NCI-H1092 (cell line): ENCODE measurements at regions not wholly inside any gene's neighbourhood (a gene's known extent, or its start where the extent isn't known, plus 50 kb on each side); places are given as distances from the start of the nearest gene placed in this dataset.
A peak's percentile ranks its signal among the peaks of the same experiment; 100 is the strongest.
"Not testable (repeated sequence)": the region's sequence is repeated elsewhere in the genome, so short reads cannot be mapped to it uniquely, and the experiment has no call there.

Source experiments
- DNase-seq: peaks from one replicate; lab custom pipeline; 2025; lab: John Stamatoyannopoulos, UW

DNA sequence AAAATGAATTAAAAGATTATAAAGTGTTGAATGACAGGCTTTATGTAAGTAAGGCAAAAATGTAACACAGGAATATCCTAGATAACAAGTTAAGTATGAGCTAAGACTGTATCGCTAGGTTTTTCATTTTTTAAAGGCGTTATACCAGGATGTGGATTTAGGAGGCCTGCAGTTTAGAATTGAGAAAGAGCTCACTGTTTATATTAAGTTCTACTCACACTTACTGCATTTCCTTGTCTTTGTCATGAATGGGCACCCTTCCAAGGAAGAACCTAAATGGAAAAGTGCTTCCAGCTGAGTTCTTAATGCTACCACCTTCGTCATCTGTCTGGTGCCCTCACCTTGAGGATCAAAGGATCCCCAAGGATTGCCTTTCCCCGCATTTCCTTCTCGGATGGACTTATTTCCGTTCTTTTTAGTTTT, 148.7 kb downstream of the SOX4 start:
- no peak for DNase-seq

DNA sequence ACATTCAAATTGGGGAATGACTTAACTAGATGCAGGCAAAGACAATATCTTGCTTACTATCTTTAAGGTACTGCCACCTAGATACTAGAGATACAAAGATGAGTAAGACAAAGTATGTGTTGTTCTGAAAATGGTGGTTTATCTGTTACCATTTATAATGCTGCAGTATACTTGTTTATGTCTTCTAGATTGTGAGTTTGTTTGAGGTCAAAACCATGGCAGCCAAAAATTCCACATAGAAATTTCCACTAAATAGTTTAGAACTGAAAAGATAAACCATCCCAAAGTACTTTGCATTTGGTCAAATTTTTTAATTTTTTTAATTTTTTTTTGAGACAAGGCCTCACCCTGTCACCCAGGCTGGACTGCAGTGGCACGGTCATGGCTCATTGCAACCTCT, 150.8 kb downstream of the SOX4 start:
- no peak for DNase-seq

DNA sequence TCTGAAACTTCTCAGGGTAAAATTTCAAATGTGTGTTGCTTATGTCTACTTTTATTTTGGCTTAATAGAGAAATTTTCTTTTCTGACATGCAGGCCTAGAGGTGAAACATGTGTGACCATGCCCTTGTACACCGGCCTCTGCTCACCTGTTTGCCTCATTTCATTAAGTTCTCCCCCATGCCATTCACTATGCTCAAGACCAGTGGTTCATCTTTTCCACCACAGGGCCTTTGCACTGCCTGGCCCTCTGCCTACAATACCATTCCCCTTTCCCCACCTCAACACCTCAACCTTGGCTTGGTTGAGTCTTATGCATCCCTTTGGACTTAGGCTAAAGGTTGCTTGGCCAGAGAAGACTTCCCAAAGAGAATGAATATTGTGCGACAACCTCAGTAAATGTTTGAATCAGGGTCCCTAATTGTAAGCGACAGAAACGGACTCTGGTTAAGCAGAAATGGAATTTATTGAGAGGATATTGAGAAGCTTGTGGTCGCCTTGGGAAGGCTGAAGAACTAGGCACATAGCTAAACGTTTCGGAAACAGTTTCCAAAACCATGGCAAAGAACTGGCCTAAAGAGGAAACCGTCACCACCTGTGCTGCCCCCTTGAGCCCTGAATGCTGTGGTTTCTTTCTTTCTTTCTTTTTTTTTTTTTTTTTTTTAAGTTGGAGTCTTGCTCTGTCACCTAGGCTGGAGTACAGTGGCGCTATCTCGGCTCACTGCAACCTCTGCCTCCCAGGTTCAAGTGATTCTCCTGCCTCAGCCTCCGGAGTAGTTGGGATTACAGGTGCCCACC, 152.2 kb downstream of the SOX4 start:
- no peak for DNase-seq

DNA sequence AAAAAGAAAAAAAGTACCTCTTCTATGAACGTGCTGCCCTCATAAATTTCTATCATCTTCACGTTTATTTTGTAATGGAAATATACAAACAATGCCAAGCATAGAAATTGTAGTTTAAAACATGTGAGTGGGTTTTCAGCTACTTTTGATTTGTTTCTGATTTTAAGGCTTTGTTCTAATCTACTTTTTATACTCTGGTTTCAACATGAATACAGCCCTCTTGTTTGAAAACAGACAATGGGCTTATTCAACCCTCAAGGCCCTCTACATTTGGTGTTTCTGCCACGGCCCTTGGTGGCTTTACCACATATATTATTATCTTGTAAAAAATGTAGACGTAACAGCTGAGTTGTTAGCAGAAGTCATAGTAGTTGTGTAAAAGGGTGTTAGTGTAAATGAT, 153.9 kb downstream of the SOX4 start:
- DNase-seq, result no peak

DNA sequence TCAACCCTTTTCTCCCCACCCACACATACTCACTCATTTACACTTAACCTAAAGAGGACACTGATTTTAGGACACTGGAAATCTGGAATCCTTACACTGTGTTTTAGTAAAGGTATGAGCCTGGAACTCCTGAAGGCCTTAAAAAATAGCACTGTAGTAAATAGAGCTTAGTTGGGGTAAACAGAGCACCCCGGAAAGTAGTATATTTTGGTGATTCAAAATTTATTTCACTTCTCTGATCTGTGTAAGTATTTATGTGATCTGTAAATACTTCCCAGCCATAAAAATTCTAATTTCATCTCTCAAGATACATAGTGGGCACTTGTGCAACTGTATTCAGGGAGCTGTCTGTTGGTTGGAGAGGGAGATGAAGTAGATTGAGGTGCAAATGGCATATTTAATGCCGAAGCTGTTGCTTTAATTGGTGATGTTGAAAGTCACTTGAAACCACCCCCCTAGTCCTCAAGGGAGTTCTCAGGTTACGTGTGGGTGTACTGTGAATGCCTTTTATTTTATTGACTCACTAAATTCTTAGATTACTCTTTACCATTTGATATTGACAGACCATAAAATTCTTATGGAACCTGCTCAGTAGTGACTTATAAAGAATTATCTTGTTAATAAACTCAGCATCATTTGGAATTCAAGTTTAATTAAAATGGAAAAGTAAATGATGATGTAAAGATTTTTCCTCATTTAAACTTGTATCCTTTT, 154.9 kb downstream of the SOX4 start:
- DNase-seq, result peak; percentile 68

DNA sequence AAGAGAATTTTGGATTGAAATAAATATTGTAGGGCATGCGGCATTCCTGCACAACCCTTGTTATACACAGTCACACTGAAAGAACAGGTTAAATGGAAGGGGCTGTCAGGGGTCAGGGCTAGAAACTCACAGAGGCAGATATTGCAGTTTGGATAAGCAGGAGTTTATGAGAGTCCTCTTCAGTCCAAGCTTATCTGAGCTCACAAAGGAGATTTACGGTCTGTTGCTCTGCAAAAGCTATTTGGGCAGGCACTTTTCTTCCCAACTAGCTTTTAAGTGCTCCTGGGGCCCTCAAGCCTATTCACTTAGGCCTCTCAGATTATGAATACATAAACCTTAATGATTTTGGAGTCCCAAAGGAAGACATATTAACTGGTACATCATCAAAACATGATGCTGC, 156.2 kb downstream of the SOX4 start:
- peak; percentile 72 for DNase-seq

DNA sequence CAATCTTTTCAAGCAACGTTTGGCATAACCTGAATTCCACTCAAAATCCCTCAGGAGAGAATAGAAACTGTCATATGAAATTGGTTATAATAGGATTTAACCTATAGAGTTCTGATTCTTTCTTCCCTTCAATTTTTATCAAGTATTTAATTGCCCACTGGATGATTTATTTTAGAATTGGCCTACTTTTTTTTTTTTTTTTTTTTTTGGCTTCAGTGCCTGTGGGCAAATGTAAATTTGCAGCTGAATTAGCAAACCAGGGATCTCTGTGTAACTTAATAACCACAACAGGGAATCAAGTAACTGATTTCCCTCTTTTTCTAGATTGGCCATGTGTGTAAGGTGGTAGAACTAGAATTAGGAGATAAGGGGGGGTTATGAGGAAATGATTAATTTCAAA, 157.0 kb downstream of the SOX4 start:
- no peak for DNase-seq

DNA sequence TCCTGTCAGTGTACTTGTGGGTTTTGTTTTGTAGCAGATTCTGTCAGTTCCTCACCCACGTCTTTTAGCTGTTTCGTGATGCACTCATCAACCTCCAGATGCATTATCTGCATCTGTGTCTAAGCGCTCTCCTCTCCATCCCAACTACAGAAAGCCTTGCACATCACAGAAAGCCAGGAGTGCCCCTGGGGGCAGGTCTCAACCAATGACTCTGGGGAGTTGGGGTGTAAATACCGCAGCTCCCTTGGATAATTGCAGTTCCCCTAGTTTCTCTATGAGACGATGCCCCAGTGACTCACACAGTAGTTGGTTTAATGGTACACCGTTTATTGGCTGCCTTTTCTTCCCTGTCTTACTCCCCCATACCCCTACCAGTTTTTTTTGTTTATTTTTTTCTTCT, 158.1 kb downstream of the SOX4 start:
- DNase-seq, result no peak

DNA sequence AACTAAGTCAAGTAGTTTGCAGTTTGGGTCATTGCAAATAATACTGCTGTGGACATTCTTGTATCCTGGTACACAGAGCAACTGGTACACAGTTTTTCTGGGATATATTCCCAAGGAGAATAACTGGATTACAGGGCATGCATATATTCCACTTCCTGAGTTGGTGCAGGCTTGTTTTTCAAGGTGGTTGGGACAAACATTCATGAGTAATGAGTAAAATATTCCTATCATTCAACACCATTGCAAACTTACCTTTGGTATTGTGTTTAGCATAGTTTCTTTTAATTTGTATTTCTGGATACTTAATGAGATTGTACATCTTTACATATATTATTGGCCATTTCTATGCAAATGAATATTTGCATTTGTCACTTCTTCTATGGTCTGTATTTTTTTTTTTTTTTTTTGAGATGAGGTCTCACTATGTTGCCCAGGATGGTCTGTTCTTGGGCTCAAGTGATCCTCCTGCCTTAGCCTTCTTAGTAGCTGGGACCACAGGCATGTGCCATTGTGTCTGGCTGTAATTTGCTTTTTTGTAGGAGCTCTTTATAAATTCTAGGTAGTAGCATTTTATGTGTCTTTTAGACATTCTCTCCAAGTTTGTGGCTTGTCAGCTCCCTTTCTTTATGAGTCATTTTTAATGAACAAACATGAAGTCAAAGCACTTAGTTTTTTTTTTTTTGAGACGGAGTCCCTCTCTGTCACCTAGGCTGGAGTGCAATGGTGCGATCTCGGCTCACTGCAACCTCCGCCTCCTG, 158.7 kb downstream of the SOX4 start:
- DNase-seq, result no peak

DNA sequence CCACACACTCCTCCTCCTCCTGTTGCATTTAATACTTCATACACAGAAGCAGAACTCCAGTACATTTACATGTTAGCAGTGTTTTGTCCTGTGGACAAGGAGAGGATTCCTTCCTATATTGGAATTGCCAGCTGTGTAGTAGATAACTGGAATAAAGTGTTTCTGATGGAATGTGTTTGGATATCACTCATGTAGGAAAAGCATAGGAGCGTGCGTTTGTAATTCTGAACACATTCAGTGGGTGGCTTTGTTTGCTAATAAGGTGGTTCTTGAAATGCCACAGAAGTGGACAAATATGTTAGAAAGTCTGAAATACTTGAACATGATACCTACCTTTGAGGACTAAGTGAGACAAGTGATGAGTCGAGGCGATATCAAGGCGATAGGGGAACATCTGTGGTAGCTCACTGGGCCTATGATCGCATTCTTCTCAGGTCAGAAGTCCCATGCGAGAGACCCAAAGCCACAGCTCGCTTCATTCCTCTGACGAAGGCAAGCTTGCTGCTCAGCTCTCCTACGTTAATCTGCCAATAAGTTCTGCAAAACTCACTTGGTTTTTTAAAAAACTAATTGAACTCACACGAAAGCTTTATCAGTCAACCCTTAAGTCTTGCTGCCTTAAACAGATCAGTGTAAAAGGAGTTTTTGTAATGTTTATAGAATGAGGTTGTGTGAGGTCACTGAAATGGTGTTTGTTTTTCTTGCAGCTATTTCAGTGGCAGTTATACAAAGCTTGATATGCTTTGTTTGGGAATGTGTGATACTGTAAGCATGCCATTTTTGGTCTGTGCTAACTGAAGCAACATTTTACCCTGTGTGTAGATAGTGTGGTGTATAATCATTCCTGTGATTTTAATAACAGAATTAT, 159.9 kb downstream of the SOX4 start:
- no peak for DNase-seq

DNA sequence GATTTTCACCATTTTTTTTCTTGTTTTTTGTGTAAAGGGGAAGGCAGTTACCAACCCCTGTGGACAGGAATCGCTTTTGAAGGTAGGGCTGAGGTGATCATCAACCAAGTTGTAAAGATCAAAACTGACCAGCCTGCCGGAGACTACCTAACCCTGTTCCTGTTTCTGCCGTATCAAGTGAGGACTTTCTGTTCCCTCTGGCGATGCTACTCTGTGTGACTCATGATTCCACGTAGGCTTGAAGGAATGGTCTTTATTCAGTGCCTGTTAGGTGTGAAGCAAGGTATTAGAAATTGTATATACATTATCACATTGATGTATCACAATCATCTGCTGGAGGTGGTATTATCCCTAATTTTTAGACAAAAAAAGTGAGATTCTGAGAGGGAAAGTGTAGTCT, 161.3 kb downstream of the SOX4 start:
- DNase-seq, result no peak

DNA sequence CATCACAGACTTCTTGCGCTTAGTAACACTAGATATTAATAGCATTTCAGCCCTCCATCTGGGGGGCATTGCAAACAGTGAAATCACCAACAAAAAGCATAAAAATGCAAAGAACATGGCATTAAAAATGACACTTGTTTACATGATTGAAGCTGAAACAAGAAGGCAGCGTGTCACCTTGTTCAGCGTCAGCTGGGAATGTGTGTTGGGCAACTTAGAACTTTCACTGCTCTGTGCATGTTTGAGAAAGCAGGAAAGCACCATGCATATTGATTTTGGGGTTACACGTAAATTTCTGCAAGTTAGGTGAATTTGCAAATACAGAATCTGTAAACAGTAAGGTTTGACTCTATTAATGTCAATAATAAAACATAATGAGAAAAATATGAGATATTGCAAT, 162.9 kb downstream of the SOX4 start:
- no peak for DNase-seq

DNA sequence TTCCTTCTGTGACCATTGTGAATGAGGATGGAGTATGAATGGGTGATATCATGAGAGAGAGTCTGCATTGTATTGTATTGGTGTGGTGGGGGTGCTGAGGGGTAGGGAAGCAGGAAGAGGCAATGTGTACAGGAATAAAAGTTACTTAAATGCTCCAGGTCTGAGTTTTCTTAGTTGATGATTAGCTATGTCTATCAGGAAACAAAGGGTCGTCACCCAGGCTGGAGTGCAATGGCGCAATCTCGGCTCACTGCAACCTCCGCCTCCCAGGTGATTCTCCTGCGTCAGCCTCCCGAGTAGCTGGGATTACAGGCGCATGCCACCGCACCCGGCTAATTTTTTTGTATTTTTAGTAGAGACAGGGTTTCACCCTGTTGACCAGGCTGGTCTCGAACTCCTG, 163.8 kb downstream of the SOX4 start:
- not testable (repeated sequence) for DNase-seq

DNA sequence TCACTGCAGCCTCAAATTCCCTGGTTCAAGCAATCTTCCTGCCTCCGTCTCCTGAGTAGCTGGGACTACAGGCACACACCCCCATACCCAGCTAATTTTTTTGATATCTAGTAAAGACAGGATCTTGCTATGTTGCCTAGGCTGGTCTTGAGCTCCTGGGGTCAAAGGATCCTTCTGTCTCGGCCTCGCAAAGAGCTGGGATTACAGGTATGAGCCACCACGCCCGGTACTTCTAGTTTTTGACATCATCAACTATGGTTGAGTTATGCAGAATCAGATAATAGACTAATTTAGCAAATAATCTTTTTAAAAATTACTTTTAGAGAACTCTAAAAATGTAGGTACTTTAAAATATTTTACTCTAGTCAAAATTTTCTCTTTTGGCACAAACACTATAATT, 166.2 kb downstream of the SOX4 start:
- no peak for DNase-seq

DNA sequence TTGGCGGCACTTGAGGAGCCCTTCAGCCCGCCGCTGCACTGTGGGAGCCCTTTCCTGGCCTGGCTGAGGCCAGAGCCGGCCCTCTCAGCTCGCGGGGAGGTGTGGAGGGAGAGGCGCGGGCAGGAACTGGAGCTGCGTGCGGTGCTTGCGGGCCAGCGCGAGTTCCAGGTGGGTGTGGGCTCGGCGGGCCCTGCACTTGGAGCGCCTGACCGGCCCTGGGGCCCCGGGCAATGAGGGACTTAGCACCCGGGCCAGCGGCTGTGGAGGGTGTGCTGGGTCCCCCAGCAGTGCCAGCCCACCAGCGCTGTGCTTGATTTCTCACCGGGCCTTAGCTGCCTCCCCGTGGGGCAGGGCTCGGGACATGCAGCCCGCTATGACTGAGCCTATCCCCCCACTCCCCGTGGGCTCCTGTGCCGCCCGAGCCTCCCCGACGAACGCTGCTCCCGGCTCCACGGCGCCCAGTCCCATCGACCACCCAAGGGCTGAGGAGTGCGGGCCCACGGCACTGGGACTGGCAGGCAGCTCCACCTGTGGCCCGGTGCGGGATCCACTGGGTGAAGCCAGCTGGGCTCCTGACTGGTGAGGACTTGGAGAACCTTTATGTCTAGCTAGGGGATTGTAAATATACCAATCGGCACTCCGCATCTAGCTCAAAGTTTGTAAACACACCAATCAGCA, 167.6 kb downstream of the SOX4 start:
- not testable (repeated sequence) for DNase-seq

DNA sequence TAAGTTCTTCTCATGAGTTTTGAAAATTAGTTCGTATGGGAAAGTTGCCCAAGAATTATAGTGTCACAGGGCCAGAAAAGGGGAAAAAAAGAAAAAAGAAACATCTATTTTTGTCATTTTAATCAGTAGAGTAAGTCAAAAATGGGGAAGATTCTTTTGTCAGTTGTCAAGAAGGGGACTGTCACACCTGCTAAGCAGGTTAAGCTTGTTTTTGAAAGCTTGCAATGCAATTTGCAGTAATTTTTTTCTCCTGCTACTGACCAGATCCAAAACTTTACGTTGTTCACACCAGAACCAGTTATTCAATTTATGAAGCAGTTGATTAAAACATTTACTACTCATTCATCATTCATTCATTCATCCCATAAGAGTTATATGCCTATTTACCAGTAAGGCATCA, 171.4 kb downstream of the SOX4 start:
- DNase-seq, result no peak

DNA sequence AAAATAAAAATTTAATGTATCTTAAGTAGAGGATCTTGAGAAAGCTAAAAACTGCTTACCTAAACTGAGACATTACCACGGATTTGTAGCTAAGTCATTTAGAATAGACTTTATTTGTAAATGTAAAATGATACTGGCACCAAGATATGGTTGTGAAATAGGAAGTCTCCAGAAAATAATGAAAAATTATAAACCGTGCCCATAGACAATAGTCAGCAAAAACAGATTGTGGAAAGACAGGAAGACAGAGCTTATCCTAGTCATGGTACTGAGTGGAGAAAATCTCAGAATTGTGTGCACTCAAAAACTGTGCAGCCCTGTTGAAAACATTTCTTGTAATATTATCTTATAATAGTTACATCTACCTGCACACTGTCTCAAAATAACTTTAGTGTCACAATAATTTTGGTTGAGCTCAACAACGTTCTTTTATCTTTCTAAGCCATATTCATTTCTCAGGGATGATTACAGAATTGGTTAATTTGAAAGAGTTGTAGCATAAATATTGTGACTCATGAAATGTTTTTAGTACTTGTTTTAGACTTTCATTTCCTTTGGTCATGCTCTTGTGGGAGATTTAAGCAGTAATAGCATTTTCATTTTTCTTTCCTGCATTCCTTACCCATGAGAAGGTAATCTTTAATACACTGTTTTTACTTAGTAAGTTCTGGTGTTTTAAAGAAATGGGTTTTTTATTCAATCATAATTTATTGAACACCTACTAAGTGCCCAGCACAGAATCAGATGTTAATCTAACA, 174.5 kb downstream of the SOX4 start:
- no peak for DNase-seq

DNA sequence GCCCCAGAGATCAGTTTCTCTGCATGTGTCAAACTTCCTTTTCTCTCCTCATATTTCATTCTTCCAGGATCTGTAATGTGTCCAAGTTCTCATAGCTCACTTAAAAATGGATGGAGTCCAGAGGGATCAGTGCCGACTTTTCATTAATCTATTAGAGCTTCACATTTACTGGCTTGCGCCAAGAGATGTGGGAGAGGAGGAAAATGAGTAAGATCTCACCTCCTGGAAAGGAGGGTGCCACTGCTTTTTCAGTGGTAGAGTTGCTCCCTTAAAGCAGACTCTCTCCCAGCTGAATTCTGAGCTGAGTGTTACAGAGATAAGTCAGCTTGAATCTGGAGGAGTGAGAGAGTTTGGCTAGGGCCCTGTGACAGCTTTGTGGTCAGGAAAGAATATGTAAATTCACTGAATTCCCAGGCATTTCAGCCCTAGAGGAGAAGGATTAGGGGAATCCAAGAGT, 175.9 kb downstream of the SOX4 start:
- no peak for DNase-seq

DNA sequence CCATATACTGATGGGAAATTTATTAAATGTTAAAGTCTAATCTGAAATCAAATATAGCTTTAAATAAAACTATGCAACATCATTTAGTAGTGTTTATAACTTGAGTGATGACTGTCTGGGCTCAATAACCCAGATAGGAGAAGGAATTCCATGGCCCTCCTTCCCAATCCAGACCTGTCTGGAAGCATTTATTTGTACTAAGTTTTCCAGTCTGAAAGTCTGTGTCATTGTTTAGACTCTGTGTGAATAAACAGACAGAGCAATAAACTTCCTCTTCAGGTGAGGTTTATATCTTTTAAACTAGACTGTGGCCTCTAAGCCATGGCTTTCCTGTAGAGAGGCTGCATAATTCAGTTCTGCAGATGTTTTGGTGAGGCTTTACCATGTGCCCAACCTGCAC, 176.4 kb downstream of the SOX4 start:
- no peak for DNase-seq

DNA sequence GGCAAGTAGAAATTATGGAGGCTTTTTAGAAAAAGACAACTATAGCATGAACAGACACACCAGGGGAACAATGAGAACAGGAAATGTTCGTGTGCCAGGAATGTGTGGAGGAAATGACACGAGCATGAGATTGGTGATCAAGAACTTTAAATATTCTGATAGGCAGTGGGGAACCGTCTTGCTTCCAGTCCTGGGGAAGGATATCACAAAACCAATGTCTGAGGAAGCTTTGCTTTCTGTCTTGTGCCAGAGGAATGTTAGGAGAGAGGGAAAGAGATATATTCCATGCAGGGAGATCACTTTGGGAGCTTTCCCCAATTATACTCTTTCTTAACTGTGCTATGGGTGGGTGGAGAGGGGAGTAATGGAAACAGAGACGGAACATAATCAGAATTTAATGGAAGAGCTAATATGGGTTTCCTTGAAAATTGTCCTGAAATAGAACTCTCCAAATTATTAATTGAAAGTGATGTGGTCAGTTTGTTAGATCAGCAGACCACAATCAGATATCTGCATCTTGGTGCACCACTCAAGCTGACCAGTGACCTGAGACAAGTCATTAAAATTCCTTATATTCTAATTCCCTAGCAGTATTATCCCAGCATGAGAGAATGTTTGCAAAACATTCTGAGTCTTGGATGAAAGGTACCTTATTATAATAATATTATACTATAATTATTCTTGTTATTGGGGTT, 178.2 kb downstream of the SOX4 start:
- no peak for DNase-seq
